Stomach (tissue), 4 donors: ENCODE measurements at regions not wholly inside any gene's neighbourhood (a gene's known extent, or its start where the extent isn't known, plus 50 kb on each side); places are given as distances from the start of the nearest gene placed in this dataset.

Experiments
- CTCF ChIP-seq, 7 experiments: fragments of 450-650 bp in 4 of 7; fragments of 200-600 bp in 3 of 7; sonication (generic) in 3 of 7; IDR thresholded peaks; one replicate each; pipeline ENCODE4 v1.5.1; 2016 to 2019; ENCODE audit warnings: antibody characterized with exemption in 7 of 7, control low read depth in 2 of 7, mild to moderate bottlenecking in 1 of 7
- POLR2A ChIP-seq, 4 donors: fragments of 450-650 bp; IDR thresholded peaks; one replicate each; pipeline ENCODE4 v1.6.1; 2016; ENCODE audit warnings: antibody characterized with exemption in 4 of 4, control low read depth in 2 of 4, mild to moderate bottlenecking in 1 of 4, moderate library complexity in 1 of 4
- POLR2AphosphoS5 ChIP-seq, 3 donors: sonication (generic); formaldehyde crosslinking; IDR thresholded peaks; one replicate each; pipeline ENCODE4 v1.6.1; 2016; ENCODE audit warnings: antibody characterized with exemption in 3 of 3

- TF ChIP-seq CTCF (IDR thresholded peaks at IDR 0.05): no peak
- no peak for TF ChIP-seq POLR2A (IDR thresholded peaks at IDR 0.05)
- TF ChIP-seq POLR2AphosphoS5 (IDR thresholded peaks at IDR 0.05): no peak
Measured at GRCh38 chr14:27686137-27686536, 1080.5 kb upstream of the FOXG1 start.
